SKM-1 treated with dmso at 0.1 percent for 144 hours (cell line): ENCODE measurements at regions not wholly inside any gene's neighbourhood (a gene's known extent, or its start where the extent isn't known, plus 50 kb on each side); places are given as distances from the start of the nearest gene placed in this dataset.
"Not testable (repeated sequence)": the region's sequence is repeated elsewhere in the genome, so short reads cannot be mapped to it uniquely, and the experiment has no call there.

ENCODE experiments used
- DNase-seq: peaks from one replicate; lab custom pipeline; 2025; ENCODE audit not compliant: unreplicated experiment; lab: John Stamatoyannopoulos, UW

DNA sequence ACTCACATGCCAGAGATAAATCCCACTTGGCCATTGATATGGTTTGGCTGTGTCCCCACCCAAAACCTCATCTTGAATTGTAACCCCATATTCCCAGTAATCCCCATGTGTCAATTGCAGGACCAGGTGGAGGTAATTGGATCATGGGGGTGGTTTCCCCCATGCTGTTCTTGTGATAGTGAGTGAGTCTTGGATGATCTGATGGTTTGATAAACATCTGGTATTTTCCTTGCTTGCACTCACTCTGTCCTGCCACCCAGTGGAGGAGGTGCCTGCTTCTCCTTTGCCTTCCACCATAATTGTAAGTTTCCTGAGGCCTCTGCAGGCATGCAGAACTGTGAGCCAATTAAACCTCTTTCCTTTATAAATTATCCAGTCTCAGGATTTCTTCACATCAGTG is 50.4 kb upstream of the B3GAT2 start:
- not testable (repeated sequence) for DNase-seq

DNA sequence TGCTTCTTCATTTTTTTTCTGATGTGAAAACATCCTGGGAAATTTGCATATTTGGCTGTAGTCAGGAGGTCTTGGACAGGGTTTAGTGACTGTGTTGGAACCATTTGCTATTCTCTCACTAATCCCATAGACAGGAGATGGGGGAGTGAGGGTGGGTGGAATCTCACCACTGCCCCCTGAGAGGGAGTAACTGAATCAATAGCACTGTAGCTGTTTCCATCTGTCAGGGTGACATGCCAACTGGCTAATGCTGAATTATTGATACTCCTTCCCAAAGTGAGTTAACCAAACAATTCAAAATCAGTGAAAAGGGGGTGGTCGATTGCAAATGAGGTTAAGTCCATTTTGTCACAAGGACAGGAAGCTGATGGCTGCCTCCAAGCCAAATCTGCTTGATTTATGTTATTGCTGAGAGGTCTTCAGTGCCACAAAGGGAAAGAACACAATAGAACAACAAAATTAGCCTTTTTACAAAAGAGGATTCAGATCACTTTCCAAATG is 55.1 kb upstream of the B3GAT2 start:
- DNase-seq = no peak

DNA sequence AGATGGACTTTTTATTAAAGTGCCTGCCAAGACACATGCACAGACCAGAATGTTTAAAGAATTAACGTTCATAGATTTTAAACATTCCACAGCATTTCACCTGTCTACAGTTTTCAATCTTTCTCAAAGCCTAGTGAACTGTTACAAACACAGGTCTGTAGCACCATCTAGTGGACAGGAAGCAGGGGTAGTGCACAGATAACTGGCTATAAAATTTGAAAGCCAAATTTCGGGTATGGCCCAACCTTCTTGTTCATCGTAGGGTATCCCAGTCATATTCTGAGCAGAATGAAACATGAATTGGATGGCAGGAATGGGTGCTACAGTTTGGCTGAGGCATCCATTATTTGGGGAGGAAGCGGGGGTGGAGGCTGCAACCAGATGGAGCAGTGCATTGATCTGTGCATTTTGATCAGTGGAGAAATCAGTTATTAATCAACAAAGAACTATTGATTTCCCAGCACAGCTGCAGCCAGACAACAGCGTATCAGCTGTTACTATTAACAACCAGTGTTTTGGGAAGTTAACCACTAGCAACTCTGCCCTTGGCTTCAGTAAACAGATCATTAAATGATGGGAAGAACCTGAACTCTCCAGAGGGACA is 56.1 kb upstream of the B3GAT2 start:
- peak; percentile 61 for DNase-seq

DNA sequence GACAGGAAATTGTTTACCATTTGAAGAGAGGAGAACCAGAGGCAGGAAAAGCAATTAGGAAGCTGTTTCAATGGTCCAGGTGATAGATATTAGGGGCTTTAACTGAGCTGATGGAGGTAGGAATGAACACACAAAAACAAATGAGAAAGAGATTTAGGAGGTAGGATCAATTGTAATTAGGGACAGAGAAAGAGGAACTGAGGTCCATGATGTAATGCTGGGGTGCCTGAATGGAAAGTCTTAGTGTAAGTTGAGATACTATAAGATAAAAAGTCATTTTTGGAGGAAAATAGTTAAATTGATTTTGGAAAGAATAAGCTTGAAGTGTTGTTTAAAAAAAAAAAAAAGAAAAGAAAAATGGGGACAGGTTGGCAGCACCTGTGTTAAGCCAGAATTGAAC is 58.5 kb upstream of the B3GAT2 start:
- peak; percentile 11 for DNase-seq

DNA sequence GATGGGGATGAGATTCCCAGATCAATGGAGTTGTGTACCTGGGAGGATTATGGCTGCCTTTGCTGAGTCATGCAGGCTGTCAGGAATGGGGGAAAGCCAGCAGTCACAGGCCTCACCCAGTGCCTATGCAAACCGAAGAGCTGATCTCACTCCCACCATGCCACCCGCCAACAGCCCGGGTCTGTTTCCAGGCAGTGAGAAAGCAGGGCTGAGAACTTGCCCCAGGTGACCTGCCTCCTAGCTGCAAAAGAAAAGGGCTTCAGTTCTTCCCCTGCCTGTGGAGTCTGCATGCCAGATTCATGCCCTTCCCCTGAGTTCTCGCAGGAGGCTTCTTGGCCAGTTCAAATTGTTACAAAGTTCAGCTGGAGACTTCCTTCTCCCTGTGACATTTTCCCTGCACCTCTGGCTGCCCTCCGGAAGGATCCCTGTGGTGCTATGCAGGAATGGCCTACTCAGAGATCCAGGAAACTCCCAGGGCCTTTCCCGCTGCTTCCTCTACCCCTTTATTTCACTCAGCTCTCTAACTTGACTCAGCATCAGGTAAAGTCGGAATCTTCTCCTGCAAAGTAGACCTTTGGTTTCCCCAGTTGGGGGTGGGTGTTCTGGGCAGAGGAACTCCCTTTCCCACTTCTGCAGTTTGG is 71.5 kb upstream of the B3GAT2 start:
- no peak for DNase-seq

DNA sequence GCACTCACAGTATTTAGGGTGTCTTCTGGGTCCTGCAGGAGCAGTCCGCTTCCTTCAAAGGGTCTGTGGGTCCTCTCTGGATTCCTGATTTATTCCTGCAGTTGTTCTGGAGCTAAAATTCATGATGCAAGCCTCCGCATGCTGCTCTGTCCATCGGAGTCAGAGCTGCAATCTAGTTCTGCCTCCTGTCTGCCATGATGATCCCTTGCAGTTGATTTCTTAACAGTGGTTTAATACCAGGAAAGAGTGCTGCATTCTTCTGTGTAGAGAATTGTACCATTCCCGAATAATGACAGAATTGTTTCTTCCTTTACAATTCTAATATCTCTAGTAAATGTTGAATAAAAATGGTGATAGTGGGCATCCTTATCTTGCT is 72.0 kb upstream of the B3GAT2 start:
- DNase-seq = no peak

DNA sequence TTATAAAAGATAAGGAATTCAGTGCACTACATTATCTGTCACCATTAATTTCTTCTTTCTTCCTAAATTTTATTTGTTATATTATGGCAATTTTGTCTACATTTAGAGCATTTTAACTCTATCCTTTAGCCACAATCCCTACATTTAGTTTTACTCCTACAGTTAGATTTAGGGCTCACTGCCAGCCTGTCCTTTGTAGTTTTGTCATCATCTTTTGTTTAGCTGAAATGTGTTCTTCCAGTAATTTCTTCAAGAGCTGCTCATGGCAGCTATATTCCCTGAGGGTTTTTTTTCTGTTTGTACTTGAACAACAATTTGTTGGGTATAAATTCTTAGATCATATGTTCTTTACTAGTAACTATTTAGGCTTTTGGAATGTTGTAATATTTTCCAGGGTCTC is 72.7 kb upstream of the B3GAT2 start:
- no peak for DNase-seq

DNA sequence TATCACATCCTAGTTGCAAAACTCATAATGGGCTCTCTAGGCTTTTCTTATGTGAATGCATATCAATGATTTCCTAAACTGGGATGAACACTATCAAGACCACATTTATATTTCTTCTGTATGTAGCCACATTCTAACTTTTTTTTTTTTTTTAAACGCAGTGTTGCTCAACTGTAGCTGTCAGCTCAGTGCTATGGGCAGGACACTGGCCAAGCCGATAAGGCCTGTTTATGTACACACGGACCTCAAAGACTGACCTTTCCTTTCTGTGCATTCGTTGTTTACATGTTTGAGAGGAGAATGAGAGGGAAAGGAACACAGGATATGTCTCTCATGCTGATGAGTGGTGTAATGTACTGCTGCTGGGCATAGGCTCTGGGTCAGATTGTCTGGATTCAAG is 75.1 kb upstream of the B3GAT2 start:
- DNase-seq = no peak

DNA sequence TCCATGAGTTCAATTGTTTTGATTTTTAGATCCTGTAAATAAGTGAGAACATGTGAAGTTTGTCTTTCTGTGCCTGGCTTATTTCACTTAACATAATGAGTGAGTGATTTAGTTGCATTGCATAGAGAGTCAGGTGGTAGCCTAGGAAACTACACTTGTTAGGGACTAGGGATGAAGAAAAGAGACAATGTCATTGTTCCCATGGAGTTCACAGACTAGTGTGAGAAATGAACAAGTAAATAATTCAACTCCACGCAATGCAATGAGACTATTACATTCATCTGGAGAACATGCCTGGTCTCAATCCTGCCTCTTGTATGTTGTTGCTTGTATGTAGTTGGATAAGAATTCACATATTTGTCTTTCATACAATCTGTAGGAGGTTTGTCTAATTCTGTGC is 76.3 kb upstream of the B3GAT2 start:
- no peak for DNase-seq

DNA sequence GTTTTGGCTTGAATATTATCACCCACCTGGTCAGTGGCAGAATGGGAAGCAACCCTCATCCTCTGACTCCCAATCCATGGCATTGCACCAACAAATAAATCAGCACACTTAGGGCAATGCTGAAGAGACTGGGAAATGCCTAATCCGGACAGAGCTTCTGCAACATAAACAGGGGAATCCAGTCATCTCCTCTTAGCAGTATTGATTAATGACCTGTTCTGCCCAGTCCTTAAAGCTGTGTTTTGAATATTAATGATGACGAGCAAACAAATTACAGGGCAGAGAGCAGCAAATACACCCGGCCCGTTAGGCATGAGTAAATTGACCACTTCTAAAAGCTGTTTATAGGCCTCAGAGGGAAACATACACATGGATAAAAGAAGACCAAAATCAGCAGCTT is 77.0 kb upstream of the B3GAT2 start:
- no peak for DNase-seq

DNA sequence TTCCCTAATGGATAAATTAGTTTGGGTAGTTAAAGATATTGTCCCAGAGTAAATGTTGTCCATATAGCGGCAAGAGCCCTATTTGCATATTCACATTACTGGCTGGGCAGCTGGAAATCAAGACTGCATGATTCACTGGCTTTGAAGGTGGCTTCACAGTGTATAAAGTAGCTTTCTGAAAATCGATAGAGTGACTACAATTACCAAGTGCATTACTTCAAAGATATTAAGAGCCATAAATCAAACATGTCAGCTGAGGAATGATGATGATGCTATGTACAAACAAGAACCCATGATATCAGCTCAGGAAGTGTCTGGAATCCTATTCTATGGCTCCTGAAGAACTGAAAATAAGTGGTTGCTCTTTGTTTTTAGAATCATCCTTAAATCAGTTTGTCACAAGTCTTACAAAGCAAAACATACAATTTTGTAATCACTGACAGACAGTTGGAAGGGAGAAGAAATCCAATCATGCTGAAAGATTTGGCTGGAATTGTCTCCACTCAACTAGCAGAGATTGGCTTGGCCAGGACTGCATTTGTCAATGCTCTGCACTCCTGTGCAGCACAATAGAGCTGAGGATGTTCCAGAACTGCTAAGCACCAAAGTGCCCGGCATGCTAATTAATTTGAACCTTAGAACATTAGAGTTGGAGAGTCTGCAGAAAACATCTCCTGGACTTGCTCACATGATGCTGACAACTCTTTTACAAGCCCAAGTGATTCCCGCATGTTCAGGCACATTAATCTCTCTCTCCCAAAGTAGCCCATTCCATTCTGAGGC is 77.9 kb upstream of the B3GAT2 start:
- DNase-seq = no peak

DNA sequence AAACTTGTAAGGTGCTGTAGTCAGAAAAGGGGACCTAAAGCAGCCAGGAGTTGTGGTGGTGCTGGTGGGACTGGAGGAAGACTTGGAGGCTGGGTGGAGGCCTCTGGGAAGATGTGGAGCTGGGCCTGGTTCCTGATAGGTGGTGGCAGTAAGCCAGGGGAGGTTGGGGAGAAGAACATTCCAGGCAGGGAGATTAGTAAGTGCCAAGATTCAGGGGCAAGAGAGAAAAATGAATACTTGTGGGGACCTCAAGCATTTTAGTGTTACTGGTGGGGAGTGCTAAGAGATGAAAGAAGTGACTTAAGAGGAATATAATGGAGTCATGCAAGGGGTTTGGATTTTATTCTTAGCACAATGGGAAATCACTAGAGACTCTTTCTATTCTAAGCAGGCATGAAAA is 79.0 kb upstream of the B3GAT2 start:
- DNase-seq = no peak

DNA sequence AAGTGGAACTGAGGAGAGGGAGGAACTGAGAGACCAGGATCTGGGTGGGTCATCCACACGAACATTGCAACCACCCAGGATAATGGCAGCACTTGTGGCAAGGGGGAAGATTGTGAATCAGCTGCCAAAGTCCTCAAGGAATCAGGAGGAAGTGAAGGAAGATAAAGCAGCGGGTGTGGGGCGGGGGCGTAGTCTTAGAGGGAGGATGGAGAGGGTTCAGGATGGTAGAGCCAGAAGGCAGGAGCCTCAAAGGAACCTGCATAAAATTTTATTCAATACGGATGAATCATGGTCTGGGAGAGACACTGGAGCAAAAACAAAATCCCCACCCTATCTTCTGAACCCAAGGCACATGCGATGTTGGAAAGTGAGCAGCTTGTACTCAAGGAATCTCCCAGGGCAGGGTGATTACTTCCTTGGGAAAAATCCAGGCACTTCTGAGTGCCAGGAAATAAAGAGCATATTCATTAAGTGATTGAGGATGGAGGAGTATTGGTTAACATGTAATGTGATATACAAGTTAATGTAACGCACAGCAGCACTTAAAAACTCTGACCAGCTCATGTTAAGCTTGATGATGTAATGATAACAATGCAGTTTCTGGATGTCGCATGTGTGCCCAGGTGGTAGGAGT is 82.0 kb upstream of the B3GAT2 start:
- DNase-seq = peak; percentile 63

DNA sequence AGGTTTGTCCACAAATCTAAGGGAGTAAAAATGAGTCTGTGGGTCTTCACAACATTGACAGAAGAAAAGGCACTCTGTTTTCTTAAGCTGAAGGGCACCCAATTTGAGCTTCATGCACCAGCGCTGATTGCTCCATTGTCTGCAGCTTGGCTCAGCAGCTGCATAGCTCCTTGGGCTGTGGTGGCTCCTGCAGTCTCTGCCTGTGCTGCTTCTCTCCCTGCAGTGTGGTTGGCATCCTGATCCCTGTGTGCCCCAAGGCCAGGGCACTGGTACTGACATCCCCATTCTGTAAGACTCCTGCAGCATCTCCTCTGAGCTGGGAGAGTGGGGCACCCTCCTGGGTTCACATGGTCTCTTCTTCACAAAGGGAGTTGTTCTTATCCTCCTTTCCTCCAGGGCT is 83.2 kb upstream of the B3GAT2 start:
- no peak for DNase-seq

DNA sequence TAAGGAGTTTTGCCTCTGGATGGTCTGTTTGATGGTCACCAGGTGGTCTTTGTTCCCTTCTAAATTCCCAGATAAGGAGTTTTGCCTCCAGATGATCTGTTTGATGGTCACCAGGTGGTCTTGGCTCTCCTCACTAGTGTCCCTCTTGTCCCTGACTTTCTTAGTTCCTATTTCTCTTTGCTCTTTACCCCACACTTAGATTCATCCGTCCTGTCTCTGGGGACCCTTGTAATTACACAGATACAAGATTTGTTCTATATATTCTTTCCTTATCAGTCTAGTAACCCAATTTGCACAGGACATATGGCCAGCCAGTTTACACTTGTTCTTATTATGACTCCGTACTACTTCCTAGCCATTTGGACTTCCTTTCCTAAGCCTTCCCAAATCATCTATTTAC is 84.0 kb upstream of the B3GAT2 start:
- DNase-seq = no peak

DNA sequence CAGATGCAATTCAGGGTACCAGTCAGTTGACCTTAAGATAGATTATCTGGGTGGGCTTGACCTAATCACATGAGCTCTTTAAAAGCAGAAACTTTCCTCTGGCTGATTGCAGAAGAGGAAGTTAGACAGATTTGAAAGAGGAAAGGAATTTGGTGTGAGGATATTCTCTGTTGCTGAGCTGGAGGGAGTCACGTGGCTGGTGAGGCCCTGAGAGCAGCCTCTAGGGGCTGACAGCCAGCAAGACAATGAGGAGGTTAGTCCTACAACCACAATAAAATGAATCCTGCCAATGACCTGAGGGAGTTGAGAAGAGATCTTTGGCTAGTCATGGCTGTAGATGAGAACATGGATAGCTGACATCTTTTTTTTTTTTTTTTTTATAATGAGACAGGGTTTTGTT is 87.0 kb upstream of the B3GAT2 start:
- peak; percentile 71 for DNase-seq

DNA sequence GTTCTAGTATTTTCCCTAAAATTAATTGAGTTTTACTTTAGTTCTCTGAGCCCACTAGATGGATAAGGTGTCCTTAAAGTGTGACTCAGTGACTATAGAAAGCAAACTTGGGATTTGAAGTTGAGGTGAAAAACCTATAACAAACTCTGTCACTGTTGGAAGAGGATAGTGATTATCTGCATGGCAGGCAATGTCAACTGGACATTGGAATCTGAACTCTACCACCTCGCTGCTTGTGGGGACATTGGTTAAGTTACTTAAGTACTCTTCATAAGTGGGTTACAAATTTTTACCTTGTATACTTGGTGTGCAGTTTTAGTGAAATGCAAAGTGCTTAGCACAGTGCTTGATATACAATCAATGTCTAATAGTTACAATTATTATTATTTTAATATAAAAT is 87.9 kb upstream of the B3GAT2 start:
- DNase-seq = no peak

DNA sequence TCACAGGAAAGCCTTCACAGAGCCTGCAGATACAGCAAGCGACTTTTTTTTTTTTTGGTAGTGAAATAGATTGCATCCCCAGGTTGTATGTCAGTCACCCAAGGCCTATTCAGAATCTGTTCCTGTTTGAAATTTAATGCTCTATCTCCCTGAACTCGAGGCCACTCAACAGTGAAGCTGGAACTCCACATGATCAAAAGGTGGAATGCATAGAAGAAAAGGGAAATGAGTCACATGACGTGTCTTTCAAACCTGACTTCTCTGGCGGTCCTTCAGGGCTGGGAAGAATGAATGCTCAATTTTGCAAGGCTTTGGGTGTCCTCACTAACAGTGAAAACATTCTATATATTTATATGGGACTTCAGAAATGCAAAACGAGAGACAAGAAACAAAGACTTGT is 88.4 kb upstream of the B3GAT2 start:
- no peak for DNase-seq

DNA sequence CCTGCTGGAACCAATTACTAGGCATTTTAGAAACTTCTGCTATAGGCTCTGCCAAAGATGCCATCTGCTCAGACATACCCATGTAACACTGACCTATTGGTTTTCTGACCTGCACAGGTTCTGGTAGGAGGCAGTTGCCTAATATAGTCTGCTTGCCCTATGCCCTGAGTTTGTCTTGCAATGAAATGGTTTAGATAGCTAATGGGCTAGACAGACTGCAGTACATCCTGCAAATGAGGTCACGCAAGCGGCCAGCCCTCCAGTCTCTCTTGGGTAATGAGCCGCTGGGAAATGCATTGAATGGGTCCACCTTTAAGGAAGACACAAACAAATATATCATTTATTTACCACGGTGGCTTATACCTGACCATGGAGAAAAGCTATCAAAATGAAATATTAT is 90.6 kb upstream of the B3GAT2 start:
- DNase-seq = no peak

DNA sequence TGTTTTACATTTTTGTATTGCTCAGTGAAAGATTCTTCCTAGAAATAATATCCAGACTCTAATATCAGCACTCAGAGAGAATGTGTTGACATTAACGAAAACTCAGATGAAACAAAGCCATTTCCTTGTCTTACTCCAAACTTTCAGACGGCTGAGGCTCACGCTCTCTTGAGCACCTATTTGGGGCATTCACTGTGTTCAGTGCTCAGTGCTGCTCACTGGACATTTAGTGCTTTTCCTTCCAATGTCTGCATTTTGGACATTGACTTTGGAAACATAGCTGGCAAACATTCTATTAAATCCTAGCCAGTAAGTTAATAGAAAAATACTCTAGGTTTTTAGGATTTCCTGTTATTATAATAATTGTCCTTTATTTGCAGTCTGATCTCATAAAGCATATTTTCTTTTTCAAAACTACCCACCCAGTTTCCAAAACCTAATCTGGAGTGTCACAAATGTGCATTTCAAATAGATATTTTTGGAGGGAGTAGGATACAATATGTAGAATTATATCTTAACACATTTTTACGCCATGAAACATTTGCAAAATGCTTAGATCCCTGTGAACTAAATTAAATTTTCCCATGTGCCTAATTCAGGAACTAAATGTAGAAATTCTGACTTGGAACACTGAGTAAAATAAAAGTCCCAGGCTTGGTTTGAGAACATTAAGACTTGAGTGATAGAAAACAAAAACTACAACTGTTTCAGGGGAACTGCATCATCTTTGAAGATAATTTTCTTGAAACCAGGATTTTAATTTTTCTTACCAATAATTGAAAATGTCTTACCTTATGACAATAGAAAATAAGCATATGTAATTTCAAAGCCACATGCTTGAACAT is 91.7 kb upstream of the B3GAT2 start:
- DNase-seq = no peak

DNA sequence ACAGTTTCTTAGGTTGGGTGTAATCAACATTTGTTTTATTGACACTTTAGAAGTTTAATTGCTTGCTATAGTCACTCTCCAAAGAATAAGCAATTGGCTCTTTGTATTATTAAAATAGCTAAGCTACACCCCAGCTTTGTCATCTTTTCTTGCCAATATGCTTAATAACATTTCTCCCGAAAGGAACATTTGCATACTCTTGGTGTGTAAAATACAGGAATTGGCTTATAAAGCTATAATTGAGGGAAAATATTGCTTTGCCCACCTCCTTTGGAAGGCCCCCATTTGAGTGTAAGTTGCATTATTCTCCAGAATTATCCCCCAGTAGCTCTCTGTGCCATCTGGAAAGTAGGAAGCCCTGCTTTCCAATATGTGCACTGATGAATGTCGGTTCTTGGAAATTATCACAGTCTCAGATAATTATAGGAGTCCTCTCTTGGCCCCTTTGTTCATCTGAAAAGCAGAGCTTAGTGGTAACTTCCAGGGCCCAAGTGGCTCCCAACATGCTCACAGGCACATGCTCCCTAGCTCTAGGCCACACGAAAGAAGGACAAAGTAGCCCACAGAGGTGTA is 92.4 kb upstream of the B3GAT2 start:
- DNase-seq = no peak
